Esophagus muscularis mucosa (tissue), 3 donors: ENCODE measurements at regions not wholly inside any gene's neighbourhood (a gene's known extent, or its start where the extent isn't known, plus 50 kb on each side); places are given as distances from the start of the nearest gene placed in this dataset.

Source experiments
- CTCF ChIP-seq, 3 experiments: fragments of 200-600 bp in 2 of 3; fragments of 450-650 bp in 1 of 3; sonication (generic) in 2 of 3; IDR thresholded peaks; one replicate each; pipeline ENCODE4 v1.5.1; 2017 to 2019; ENCODE audit warnings: antibody characterized with exemption in 3 of 3, mild to moderate bottlenecking in 2 of 3, moderate library complexity in 1 of 3
- EP300 ChIP-seq: sonication (generic); formaldehyde crosslinking; IDR thresholded peaks from one replicate; pipeline ENCODE4 v1.6.1; 2017; ENCODE audit warnings: antibody characterized with exemption

- TF ChIP-seq CTCF (IDR thresholded peaks at IDR 0.05) (no peak), EP300 (no peak)
Measured at GRCh38 chr3:127497676-127498075, 92.9 kb downstream of the TPRA1 start.
